Fibroblast of villous mesenchyme (primary cell): ENCODE measurements at regions not wholly inside any gene's neighbourhood (a gene's known extent, or its start where the extent isn't known, plus 50 kb on each side); places are given as distances from the start of the nearest gene placed in this dataset.

ENCODE experiments used
- DNase-seq: peaks from one replicate; pipeline ENCODE4 v3.0.0-alpha.2; 2010; ENCODE audit warnings: low read depth
- H3K4me3 ChIP-seq: 2 replicates; pipeline ENCODE4 v1.5.1; 2011; ENCODE audit warnings: low read depth, mild to moderate bottlenecking, low read length
- TF ChIP-seq, protein P1 (sequence below): IDR thresholded peaks from 2 replicates; pipeline ENCODE4 v1.5.1; 2012; ENCODE audit warnings: low read depth, mild to moderate bottlenecking, low read length; ENCODE audit not compliant: insufficient read depth

DNA sequence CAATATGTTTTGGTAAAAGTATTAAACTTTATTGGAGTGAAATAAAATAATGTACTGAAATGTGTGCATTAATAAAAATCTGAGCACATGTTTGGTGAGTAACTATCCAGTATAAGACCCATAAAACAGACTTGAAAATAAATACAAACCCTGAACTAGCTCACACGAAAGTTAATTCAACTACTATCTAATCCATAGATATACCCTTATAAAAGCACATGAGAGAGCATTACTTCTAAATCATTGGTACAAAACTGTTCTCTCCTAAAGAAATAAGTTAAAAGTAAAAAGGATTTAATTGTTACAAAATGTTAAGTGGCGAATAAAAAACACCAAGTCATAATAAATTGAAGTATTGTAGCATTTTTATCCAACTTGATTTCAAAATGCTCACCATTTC lies 295.6 kb downstream of the PTPRC start:
- TF ChIP-seq, protein P1, sequence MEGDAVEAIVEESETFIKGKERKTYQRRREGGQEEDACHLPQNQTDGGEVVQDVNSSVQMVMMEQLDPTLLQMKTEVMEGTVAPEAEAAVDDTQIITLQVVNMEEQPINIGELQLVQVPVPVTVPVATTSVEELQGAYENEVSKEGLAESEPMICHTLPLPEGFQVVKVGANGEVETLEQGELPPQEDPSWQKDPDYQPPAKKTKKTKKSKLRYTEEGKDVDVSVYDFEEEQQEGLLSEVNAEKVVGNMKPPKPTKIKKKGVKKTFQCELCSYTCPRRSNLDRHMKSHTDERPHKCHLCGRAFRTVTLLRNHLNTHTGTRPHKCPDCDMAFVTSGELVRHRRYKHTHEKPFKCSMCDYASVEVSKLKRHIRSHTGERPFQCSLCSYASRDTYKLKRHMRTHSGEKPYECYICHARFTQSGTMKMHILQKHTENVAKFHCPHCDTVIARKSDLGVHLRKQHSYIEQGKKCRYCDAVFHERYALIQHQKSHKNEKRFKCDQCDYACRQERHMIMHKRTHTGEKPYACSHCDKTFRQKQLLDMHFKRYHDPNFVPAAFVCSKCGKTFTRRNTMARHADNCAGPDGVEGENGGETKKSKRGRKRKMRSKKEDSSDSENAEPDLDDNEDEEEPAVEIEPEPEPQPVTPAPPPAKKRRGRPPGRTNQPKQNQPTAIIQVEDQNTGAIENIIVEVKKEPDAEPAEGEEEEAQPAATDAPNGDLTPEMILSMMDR, result no peak
- peak overlapping the region; percentile 80 for H3K4me3 ChIP-seq
- DNase-seq, result no peak

DNA sequence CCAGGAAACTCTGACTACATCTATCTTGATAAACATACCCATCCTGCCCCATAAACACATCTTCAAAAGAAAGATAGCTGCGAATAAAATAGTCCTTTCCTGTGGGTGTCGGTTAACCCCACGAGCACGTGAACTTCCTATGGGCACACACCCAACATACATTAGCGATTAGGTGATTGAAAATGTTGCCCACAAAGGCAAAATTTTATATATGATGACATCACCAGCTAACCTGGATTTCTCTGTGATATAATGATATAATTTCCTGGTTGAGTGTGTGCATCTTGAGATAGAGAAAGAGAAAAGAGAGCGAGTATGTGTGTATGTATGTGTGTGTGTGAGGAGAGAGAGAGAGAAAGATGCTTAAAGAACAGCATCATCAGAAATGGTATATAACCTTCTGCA lies 296.1 kb downstream of the PTPRC start:
- H3K4me3 ChIP-seq, result peak overlapping the region; percentile 80
- peak; percentile 65 for DNase-seq
- TF ChIP-seq, protein P1, result no peak

DNA sequence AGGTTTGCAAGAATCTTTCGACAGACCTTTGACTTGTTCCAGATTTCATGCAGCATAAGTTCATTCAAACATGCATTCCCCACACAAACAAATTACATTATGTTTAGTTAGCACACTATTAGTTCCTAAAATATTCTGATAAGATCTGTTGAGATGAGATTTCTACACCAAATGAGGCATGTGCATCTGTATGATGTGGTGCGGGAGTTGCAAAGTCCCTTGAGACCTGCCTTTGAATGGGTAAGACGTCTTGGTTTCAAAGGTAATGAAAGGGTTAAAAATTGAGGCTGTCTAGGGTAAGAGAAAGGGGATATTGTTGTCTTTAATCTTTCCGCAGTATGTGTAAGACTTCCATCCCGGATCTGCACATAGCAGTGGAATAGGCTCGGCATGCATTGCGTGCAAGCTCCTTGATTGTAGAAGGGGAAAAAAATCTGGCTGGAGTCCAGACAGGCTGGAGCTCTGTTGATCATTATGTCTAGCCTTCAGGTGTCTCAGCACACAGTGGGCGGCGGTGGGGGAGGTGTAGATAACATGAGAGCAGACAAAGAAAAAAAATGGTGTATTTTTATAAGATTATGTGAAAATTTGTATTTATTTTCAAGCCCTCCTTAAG lies 296.6 kb downstream of the PTPRC start:
- peak; percentile 94 for DNase-seq
- TF ChIP-seq, protein P1, result no peak
- H3K4me3 ChIP-seq, result peak overlapping the region; percentile 80

DNA sequence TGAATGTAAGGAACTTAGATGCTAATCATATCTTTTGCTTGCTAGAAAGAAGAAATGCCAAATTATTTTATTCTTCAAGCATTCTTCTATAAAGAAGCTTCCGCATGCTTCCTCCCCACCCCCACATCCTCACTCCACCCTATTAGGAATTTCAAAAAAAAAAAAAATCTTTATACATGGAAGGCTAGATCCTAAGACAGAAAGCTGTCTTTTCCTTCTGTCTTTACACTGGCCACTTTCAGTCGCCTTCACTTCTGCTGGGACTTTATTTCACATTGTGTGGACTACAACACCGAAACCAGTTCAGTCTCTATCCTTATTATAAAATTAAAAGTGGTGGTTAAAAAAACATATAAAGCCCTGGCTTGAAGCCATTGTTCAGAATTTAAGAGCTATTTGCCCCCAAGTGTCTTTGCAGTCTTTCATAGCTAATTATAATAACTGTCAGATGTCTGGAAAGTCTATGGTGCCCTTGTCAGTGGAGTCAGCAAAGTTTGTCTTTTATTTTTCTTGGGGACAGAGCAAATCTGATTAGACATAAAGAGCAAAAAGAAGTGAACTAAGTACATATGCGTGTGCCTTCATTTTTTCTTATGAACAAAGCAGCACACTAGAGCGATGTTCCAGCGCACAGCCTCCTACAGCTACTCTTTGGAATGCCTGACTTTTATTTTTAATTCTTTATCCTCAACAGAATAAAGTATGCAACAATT lies 297.7 kb downstream of the PTPRC start:
- TF ChIP-seq, protein P1, result no peak
- peak overlapping the region; percentile 80 for H3K4me3 ChIP-seq
- peak; percentile 43 for DNase-seq

DNA sequence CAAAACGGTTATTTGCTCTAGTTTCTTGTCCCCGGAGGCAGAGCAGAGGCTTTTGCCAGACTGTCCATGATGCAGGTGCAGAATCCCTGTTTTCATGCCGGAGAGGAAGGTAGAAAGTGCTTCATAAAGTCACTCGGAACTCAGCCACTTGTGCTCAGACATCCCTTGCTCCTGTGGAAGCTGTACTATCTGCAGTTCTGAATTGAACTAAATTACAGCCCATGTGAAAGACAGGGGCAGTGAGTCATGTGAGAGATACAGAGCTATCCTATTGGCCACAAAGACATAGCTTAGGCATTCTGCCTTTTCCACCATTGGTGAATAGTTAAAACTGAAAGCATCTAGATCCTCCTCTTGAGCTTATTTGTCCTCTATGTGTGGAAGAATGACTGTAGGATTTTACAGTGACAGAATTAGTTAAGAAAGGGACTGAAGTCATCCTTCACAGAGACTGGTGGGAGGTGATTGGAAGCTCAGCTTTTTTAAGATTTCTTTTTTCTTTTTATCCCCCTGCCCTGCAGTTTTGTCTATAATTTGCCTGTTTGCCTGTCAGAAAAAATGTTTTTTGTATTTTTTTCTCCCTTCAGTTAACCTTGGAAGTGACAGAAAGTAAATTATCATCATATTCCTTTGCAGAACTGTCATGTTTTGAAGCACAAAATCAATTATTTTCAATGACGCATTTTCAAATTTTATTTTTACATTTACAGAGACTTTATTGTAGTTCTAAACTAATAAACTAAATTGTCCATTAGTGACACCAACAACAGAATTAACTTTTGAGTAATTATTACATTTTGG lies 298.6 kb downstream of the PTPRC start:
- peak overlapping the region; percentile 80 for H3K4me3 ChIP-seq
- TF ChIP-seq, protein P1, result no peak
- peak; percentile 94 for DNase-seq

DNA sequence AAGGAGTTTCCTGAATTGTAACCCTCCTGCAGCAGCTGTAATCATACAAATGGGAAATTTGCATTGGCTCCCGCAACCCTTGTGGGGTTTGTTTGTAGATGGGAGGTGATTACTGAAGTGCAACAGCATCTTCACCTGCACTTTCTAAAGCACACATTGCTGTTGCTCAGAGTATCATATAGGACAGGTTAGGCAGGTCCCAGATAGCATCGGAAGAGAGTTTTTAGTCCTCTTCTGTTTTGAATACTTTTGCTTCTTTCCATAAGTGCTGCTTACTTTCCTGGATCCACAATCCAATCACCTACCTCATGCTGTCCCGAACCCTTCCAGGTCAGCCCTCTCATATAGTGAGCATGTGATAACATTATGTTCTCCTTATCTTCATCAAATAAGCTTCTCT lies 300.4 kb downstream of the PTPRC start:
- DNase-seq, result no peak
- H3K4me3 ChIP-seq, result no peak overlapping the region
- TF ChIP-seq, protein P1, result no peak
